GM12892 (cell line): ENCODE measurements at regions not wholly inside any gene's neighbourhood (a gene's known extent, or its start where the extent isn't known, plus 50 kb on each side); places are given as distances from the start of the nearest gene placed in this dataset.

Experiments used
- POLR2A ChIP-seq: IDR thresholded peaks from 2 replicates; pipeline ENCODE4 v1.6.1; 2011; ENCODE audit warnings: low read depth, low read length, control low read depth
- POLR2AphosphoS5 ChIP-seq: IDR thresholded peaks from 2 replicates; pipeline ENCODE4 v1.6.1; 2011; ENCODE audit warnings: low read depth, low read length, control low read depth

DNA sequence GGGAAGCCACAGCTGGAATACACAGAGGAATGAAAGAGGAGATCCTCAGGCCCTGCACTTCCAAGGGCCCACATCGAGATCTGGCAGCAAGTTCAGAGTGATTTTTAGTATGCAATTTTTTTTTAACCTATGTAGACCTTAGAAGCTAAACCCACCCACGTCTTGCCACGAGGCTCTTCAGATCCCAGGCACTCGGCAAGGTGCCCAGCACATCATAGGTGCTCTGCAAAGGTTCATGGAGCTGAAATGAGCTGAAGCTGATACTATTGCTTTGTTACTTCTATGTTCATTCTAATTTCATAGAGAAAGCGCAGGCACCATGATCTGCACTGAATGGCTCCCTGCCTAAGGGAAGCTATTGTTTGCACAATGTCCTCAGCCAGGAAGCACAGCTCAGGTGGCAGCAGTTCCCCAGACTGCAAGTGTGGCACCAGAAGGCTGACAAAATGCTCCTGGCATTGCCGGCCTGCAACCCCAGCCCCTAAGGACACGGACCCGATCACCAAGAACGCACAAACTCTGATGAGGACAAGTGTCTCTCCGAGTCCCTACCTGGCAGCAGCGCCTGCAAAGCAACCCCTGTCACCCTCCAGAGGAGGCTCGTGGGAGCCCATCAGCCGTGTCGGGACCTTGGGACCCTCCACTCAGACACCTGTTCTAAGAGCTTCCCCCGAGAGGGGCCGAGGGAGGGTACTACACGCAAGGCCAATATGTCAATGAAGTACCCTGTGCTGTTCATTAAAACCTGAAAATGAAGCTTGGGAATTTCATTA is 264.2 kb downstream of the NPHP4 start:
- TF ChIP-seq POLR2A (no peak), POLR2AphosphoS5 (no peak)
